Kidney (tissue), 13 donors: ENCODE measurements at regions not wholly inside any gene's neighbourhood (a gene's known extent, or its start where the extent isn't known, plus 50 kb on each side); places are given as distances from the start of the nearest gene placed in this dataset.

Experiments
- DNase-seq, 5 donors: peaks; one replicate each; pipeline ENCODE4 v3.0.0-alpha.2; 2013 to 2020
- FAIRE-seq: peaks from 2 replicates; lab custom pipeline; 2012; peaks lifted over from hg19 to GRCh38; lab: Jason Lieb, UNC
- H3K27ac ChIP-seq, 2 donors: one replicate each; pipeline ENCODE4 v1.7.0; 2013; ENCODE audit warnings: low read depth in 2 of 2, low read length in 2 of 2, inconsistent platforms in 1 of 2
- H3K27me3 ChIP-seq: one replicate; pipeline ENCODE4 v1.7.1; 2013; ENCODE audit warnings: low read length, inconsistent platforms; ENCODE audit not compliant: control insufficient read depth, insufficient read depth
- H3K36me3 ChIP-seq, 3 donors: one replicate each; pipeline versions ENCODE4 v1.7.0 to v1.7.1; 2013; ENCODE audit warnings: low read length in 3 of 3, control low read depth in 1 of 3, inconsistent platforms in 1 of 3; ENCODE audit not compliant: insufficient read depth in 3 of 3, control insufficient read depth in 2 of 3
- H3K4me1 ChIP-seq, 3 donors: one replicate each; pipeline versions ENCODE4 v1.7.0 to v1.7.1; 2013; ENCODE audit warnings: low read length in 3 of 3, inconsistent platforms in 1 of 3, low read depth in 1 of 3; ENCODE audit not compliant: control insufficient read depth in 2 of 3, insufficient read depth in 2 of 3
- H3K4me3 ChIP-seq, 3 donors: one replicate each; pipeline versions ENCODE4 v1.7.0 to v1.8.1; 2013; ENCODE audit warnings: low read length in 3 of 3, control low read depth in 1 of 3, inconsistent platforms in 1 of 3
- H3K9ac ChIP-seq, 3 donors: one replicate each; pipeline versions ENCODE4 v1.7.0 to v1.7.1; 2013; ENCODE audit warnings: low read length in 3 of 3, control low read depth in 1 of 3, inconsistent platforms in 1 of 3
- H3K9me3 ChIP-seq, 3 donors: one replicate each; pipeline versions ENCODE4 v1.7.0 to v1.7.1; 2013; ENCODE audit warnings: low read length in 3 of 3, control low read depth in 1 of 3, inconsistent platforms in 1 of 3; ENCODE audit not compliant: control insufficient read depth in 2 of 3, insufficient read depth in 1 of 3
- intact Hi-C: fragments of 100-400 bp; cut with DNase I; formaldehyde crosslinking; loops from one replicate; pipeline ENCODE4 v1.11.1; 2022
- TF ChIP-seq, protein P1 (sequence below): IDR thresholded peaks from 3 replicates; pipeline ENCODE4 v1.5.1; 2012; ENCODE audit warnings: mild to moderate bottlenecking, moderate library complexity, borderline replicate concordance; ENCODE audit not compliant: insufficient read depth; ENCODE audit errors: extremely low read depth
- donor health status: control.
- donor health status: control.
- donor health status: control.
- donor health status: control.
- donor health status: control.
- donor health status: DM: yes; HTN: yes; CAD: no.
- donor health status: Normal renal cell carcinoma (clear cell type).

GRCh38 chr5:167051402-167051768 is 1240.1 kb upstream of the WWC1 start:
- Histone ChIP-seq H3K36me3 (no peaks in the 10 kb centered on the region), H3K9me3 (no peaks in the 10 kb centered on the region), H3K4me3 (no peak overlapping the region), H3K27me3 (no peaks in the 10 kb centered on the region), H3K27ac (no peak overlapping the region), H3K4me1 (no peaks in the 10 kb centered on the region), H3K9ac (no peak overlapping the region)
- FAIRE-seq, result no peak
- TF ChIP-seq, protein P1, sequence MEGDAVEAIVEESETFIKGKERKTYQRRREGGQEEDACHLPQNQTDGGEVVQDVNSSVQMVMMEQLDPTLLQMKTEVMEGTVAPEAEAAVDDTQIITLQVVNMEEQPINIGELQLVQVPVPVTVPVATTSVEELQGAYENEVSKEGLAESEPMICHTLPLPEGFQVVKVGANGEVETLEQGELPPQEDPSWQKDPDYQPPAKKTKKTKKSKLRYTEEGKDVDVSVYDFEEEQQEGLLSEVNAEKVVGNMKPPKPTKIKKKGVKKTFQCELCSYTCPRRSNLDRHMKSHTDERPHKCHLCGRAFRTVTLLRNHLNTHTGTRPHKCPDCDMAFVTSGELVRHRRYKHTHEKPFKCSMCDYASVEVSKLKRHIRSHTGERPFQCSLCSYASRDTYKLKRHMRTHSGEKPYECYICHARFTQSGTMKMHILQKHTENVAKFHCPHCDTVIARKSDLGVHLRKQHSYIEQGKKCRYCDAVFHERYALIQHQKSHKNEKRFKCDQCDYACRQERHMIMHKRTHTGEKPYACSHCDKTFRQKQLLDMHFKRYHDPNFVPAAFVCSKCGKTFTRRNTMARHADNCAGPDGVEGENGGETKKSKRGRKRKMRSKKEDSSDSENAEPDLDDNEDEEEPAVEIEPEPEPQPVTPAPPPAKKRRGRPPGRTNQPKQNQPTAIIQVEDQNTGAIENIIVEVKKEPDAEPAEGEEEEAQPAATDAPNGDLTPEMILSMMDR, result no peak
- peak in 1 of 5 donors; percentile 6 for DNase-seq
- intact Hi-C loops, result no loop called here

- DNase-seq (no peak), FAIRE-seq (no peak)
- TF ChIP-seq, protein P1, result no peak
- intact Hi-C loops, result no loop called here
- Histone ChIP-seq H3K4me1 (no peaks in the 10 kb centered on the region), H3K9ac (no peak overlapping the region), H3K27me3 (no peaks in the 10 kb centered on the region), H3K4me3 (no peak overlapping the region), H3K27ac (no peak overlapping the region), H3K36me3 (no peaks in the 10 kb centered on the region), H3K9me3 (no peaks in the 10 kb centered on the region)
Observed at GRCh38 chr5:167052791-167053190, 1238.7 kb upstream of the WWC1 start.

DNA sequence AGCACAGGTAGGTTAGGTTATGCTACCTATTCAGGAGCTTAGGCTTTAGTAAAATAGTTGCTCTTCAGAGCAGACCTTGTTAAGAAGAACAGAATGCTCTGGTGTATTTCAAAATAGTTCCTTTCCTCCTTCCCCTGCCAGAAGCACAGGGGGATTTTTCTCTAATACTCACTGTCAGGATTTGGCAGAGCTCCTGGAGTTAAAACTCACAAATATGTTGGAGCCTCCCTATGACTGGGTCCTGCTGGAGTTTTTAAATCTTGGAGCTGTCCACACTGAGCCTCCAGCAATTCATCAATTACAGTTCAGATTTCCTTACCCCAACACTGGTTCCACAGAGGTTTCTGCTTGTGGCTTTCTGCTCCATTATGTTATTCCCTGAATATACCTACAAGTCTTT is 1233.8 kb upstream of the WWC1 start:
- intact Hi-C loops, result no loop called here
- H3K4me3 ChIP-seq, result no peak overlapping the region
- H3K36me3 ChIP-seq, result no peaks in the 10 kb centered on the region
- no peaks in the 10 kb centered on the region for H3K27me3 ChIP-seq
- no peak overlapping the region for H3K27ac ChIP-seq
- H3K4me1 ChIP-seq, result no peaks in the 10 kb centered on the region
- peak in 3 of 5 donors; percentile 12 to 82 (median 50) for DNase-seq
- TF ChIP-seq, protein P1, result no peak
- H3K9me3 ChIP-seq, result no peaks in the 10 kb centered on the region
- no peak for FAIRE-seq
- H3K9ac ChIP-seq, result no peak overlapping the region

DNA sequence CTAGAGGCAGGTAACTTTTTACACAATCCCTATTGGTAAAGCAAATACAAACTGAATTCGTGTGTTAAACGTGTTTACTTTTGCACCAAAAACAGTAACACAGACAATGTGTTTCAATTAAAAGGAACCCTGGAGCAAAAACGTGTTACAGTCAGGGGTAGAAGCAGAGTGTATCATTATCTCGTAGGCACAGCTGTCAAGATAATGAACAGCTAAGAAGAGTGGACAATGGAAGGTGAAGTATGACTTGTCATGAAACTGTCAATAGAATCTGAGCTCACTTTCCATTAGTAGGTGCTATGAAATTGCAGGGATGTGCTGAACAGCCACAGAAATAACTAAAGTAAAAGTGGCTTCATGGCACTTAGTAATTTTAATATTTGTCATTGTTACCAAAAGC is 1229.8 kb upstream of the WWC1 start:
- FAIRE-seq (no peak), DNase-seq (no peak)
- intact Hi-C loops, result no loop called here
- TF ChIP-seq, protein P1, result no peak
- H3K36me3 ChIP-seq, result no peaks in the 10 kb centered on the region
- H3K9ac ChIP-seq, result no peak overlapping the region
- H3K9me3 ChIP-seq, result no peaks in the 10 kb centered on the region
- H3K27me3 ChIP-seq, result no peaks in the 10 kb centered on the region
- no peaks in the 10 kb centered on the region for H3K4me1 ChIP-seq
- H3K27ac ChIP-seq, result no peak overlapping the region
- no peak overlapping the region for H3K4me3 ChIP-seq
